HG02642 (cell line): ENCODE measurements at regions not wholly inside any gene's neighbourhood (a gene's known extent, or its start where the extent isn't known, plus 50 kb on each side); places are given as distances from the start of the nearest gene placed in this dataset.
"Not testable (repeated sequence)": the region's sequence is repeated elsewhere in the genome, so short reads cannot be mapped to it uniquely, and the experiment has no call there.

Source experiments
- ATAC-seq: cut with Tn5 transposase; IDR thresholded peaks from one replicate; pipeline ENCODE4 v1.9.1; 2021; ENCODE audit warnings: mild to moderate bottlenecking; ENCODE audit not compliant: unreplicated experiment, poor library complexity

- no peak for ATAC-seq
These were observed 500.5 kb downstream of the BRINP3 start for GRCh38 chr1:189977184-189977583.

GRCh38 chr1:189983166-189983890 lies 494.3 kb downstream of the BRINP3 start:
- no peak for ATAC-seq

GRCh38 chr1:189986516-189986915 lies 491.1 kb downstream of the BRINP3 start:
- no peak for ATAC-seq

- ATAC-seq, result no peak
These were observed 490.2 kb downstream of the BRINP3 start for GRCh38 chr1:189987509-189987908.

- no peak for ATAC-seq
These were observed 484.8 kb downstream of the BRINP3 start for GRCh38 chr1:189992856-189993255.

- ATAC-seq, result no peak
These were observed 477.2 kb downstream of the BRINP3 start for GRCh38 chr1:190000365-190000872.

- no peak for ATAC-seq
These were observed 476.5 kb downstream of the BRINP3 start for GRCh38 chr1:190001187-190001586.

- no peak for ATAC-seq
These were observed 474.3 kb downstream of the BRINP3 start for GRCh38 chr1:190003376-190003775.

- no peak for ATAC-seq
These were observed 466.1 kb downstream of the BRINP3 start for GRCh38 chr1:190011585-190011984.

GRCh38 chr1:190019151-190019550 lies 458.5 kb downstream of the BRINP3 start:
- ATAC-seq, result not testable (repeated sequence)

- no peak for ATAC-seq
These were observed 457.9 kb downstream of the BRINP3 start for GRCh38 chr1:190019717-190020116.

GRCh38 chr1:190022709-190023108 lies 455.0 kb downstream of the BRINP3 start:
- no peak for ATAC-seq

- ATAC-seq, result no peak
These were observed 448.2 kb downstream of the BRINP3 start for GRCh38 chr1:190029441-190029840.

GRCh38 chr1:190043655-190044054 lies 434.0 kb downstream of the BRINP3 start:
- no peak for ATAC-seq

GRCh38 chr1:190046231-190046630 lies 431.4 kb downstream of the BRINP3 start:
- no peak for ATAC-seq
